ENCODE measurements at regions not wholly inside any gene's neighbourhood (a gene's known extent, or its start where the extent isn't known, plus 50 kb on each side); places are given as distances from the start of the nearest gene placed in this dataset.

DNA sequence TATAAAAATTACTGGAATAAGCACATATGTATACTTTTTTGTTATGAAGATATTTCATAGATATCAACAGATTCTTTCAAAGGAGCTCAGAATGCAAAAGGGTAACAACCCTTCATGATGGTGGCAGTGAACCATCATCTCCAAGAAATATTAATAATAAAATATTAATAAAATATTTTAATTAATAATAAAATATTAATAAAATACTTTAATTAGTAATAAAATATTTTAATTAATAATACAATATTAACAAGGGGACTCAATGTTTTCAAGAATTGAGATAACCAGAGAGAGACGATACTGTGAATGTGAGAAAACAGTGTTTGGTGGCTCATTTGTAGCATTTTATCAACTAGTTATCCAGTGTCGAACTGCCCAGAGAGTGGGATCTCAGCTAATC is 86.0 kb upstream of the NT5E start:
- ChIA-PET CTCF (ENCODE audit: low intra/inter-chr PET ratio) (no interaction called here), POLR2A (no interaction called here)
- H3K9me1 ChIP-seq (ENCODE audit: control insufficient read depth, insufficient read depth, low read length): no peaks in the 10 kb centered on the region
- no peak overlapping the region for H3K9ac ChIP-seq (ENCODE audit: insufficient read depth in 1 of 2, low read depth in 2 of 2, low read length in 2 of 2)
- no peak for ATAC-seq
- H4K20me1 ChIP-seq (replicated peaks; ENCODE audit: control insufficient read depth, insufficient read depth, low read length): no peaks in the 10 kb centered on the region
- intact Hi-C loops (cut with micrococcal nuclease) (no loop called here), in situ Hi-C loops (cut with MboI) (no loop called here)
- no peaks in the 10 kb centered on the region for H3K9me3 ChIP-seq (replicated peaks; ENCODE audit: control insufficient read depth, insufficient read depth, low read depth, low read length)
- H2AFZ ChIP-seq (ENCODE audit: low read depth, low read length): no peak overlapping the region
- H3K79me2 ChIP-seq (ENCODE audit: control insufficient read depth, insufficient read depth, low read length): no peaks in the 10 kb centered on the region
- H3K36me3 ChIP-seq (ENCODE audit: control insufficient read depth, insufficient read depth, low read length): no peaks in the 10 kb centered on the region
- no peaks in the 10 kb centered on the region for H3K27me3 ChIP-seq (ENCODE audit: control insufficient read depth in 2 of 2, insufficient read depth in 2 of 2, low read length in 2 of 2)
- BruUV-seq (replicated peaks): no TSS peak
- no peak for FAIRE-seq
- no peak overlapping the region for H3K27ac ChIP-seq (ENCODE audit: extremely low read depth, low read depth, low read length)
- DNase-seq (ENCODE audit: extremely low read depth in 1 of 4, low spot score in 3 of 4): no peak
- 4% methylated on average over 2 of the region's 2 CpGs for WGBS (ENCODE audit: insufficient coverage, low coverage, missing lambda C conversion rate)
- no peak overlapping the region for H3K4me2 ChIP-seq (ENCODE audit: insufficient read depth, low read length)
- no peak overlapping the region for H3K4me3 ChIP-seq
- no peaks in the 10 kb centered on the region for H3K4me1 ChIP-seq (replicated peaks in 1 of 2; ENCODE audit: control insufficient read depth in 2 of 2, insufficient read depth in 2 of 2, low read length in 2 of 2)
- TF ChIP-seq HDAC2 (IDR thresholded peaks at IDR 0.05) (no peak), ZNF282 (CRISPR knock-in tag; IDR thresholded peaks at IDR 0.05) (no peak), POLR2H (tag; IDR thresholded peaks at IDR 0.05; ENCODE audit: low read depth) (no peak), ZBTB9 (CRISPR knock-in tag; IDR thresholded peaks at IDR 0.05) (no peak), CBX8 (IDR thresholded peaks at IDR 0.05; ENCODE audit: borderline replicate concordance, extremely low read depth, low read depth, low read length, poor library complexity, severe bottlenecking) (no peak), HLTF (IDR thresholded peaks at IDR 0.05) (no peak), IRF2 (CRISPR knock-in tag; IDR thresholded peaks at IDR 0.05) (no peak), CBX1 (IDR thresholded peaks at IDR 0.05; ENCODE audit: low read depth) (no peak), MAZ (CRISPR knock-in tag; conservative IDR thresholded peaks at IDR 0.05 in 1 of 2, IDR thresholded peaks at IDR 0.05 in 1 of 2) (no peak), CREB1 (IDR thresholded peaks at IDR 0.05) (no peak), CREB1 (CRISPR knock-in tag; IDR thresholded peaks at IDR 0.05) (no peak), PHF8 (IDR thresholded peaks at IDR 0.05; ENCODE audit: borderline replicate concordance, low read length) (no peak), PTTG1 (tag; IDR thresholded peaks at IDR 0.05; ENCODE audit: low read depth) (no peak), ZNF695 (CRISPR knock-in tag; IDR thresholded peaks at IDR 0.05) (no peak), POLR3G (IDR thresholded peaks at IDR 0.05; ENCODE audit: extremely low read depth, insufficient read length, insufficient replicate concordance) (no peak), KAT2B (IDR thresholded peaks at IDR 0.05; ENCODE audit: low read depth, low read length) (no peak)
- TF ChIP-seq, protein P1, sequence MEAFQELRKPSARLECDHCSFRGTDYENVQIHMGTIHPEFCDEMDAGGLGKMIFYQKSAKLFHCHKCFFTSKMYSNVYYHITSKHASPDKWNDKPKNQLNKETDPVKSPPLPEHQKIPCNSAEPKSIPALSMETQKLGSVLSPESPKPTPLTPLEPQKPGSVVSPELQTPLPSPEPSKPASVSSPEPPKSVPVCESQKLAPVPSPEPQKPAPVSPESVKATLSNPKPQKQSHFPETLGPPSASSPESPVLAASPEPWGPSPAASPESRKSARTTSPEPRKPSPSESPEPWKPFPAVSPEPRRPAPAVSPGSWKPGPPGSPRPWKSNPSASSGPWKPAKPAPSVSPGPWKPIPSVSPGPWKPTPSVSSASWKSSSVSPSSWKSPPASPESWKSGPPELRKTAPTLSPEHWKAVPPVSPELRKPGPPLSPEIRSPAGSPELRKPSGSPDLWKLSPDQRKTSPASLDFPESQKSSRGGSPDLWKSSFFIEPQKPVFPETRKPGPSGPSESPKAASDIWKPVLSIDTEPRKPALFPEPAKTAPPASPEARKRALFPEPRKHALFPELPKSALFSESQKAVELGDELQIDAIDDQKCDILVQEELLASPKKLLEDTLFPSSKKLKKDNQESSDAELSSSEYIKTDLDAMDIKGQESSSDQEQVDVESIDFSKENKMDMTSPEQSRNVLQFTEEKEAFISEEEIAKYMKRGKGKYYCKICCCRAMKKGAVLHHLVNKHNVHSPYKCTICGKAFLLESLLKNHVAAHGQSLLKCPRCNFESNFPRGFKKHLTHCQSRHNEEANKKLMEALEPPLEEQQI (IDR thresholded peaks at IDR 0.05): no peak
- TF ChIP-seq, protein P2, sequence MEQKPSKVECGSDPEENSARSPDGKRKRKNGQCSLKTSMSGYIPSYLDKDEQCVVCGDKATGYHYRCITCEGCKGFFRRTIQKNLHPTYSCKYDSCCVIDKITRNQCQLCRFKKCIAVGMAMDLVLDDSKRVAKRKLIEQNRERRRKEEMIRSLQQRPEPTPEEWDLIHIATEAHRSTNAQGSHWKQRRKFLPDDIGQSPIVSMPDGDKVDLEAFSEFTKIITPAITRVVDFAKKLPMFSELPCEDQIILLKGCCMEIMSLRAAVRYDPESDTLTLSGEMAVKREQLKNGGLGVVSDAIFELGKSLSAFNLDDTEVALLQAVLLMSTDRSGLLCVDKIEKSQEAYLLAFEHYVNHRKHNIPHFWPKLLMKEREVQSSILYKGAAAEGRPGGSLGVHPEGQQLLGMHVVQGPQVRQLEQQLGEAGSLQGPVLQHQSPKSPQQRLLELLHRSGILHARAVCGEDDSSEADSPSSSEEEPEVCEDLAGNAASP (IDR thresholded peaks at IDR 0.05): no peak
- TF ChIP-seq, protein P3, sequence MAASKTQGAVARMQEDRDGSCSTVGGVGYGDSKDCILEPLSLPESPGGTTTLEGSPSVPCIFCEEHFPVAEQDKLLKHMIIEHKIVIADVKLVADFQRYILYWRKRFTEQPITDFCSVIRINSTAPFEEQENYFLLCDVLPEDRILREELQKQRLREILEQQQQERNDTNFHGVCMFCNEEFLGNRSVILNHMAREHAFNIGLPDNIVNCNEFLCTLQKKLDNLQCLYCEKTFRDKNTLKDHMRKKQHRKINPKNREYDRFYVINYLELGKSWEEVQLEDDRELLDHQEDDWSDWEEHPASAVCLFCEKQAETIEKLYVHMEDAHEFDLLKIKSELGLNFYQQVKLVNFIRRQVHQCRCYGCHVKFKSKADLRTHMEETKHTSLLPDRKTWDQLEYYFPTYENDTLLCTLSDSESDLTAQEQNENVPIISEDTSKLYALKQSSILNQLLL (CRISPR knock-in tag; IDR thresholded peaks at IDR 0.05; ENCODE audit: borderline replicate concordance): no peak

Data from K562 (cell line).